ENCODE measurements at regions not wholly inside any gene's neighbourhood (a gene's known extent, or its start where the extent isn't known, plus 50 kb on each side); places are given as distances from the start of the nearest gene placed in this dataset.
"Not testable (repeated sequence)": the region's sequence is repeated elsewhere in the genome, so short reads cannot be mapped to it uniquely, and the experiment has no call there.

DNA sequence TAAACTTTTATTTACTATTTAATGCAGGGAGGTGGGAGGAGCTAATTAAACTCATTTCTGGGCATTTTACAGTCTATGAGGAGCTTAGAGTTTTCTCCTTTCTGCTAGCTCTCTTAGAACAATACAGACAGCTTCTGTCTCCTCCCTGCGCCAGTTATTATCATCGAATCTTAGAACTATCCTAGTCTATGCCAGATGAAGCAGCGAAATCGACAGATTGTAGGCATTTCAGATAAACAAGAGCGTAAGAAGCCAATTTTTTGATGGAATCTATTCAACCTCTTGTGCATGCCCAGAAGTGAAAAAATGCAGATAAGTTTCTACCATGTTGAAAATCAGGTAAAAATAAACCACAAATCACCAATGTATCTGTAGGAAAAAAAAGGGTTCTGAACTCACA is 297.1 kb downstream of the KLF12 start:
- DNase-seq (ENCODE audit: extremely low read depth in 1 of 11, low read depth in 9 of 11, low spot score in 4 of 11), result no peak

DNA sequence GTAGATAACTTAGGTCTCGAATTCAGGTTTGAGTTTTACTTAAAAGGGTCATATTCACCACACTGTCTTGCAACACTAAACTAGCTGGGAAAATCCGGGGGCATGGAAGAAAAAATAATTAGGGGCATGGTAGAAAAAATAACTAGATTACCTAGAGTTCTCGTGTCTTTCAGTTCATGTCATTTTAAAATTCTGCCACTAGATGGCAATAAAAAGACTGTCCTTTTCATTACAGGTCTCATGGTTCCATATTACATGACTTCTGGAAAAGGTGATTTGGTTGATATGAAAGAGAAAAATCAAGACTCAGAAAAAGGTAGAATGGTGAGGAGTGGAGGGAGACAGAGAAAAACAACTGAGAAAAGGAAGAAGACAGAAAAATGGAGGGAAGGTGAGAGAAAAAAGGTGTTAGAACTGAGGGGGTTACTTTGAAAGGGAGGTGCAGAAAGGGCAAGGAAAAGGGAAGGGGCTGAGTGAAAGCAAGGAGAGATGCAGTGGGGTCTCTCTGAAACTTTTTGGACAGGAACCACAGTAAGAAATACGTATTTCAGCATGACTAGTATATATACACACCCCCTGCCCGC is 299.0 kb downstream of the KLF12 start:
- DNase-seq (ENCODE audit: extremely low read depth in 1 of 11, low read depth in 9 of 11, low spot score in 4 of 11), result peak in 7 of 11 donors; percentile 17 to 60 (median 24)

DNA sequence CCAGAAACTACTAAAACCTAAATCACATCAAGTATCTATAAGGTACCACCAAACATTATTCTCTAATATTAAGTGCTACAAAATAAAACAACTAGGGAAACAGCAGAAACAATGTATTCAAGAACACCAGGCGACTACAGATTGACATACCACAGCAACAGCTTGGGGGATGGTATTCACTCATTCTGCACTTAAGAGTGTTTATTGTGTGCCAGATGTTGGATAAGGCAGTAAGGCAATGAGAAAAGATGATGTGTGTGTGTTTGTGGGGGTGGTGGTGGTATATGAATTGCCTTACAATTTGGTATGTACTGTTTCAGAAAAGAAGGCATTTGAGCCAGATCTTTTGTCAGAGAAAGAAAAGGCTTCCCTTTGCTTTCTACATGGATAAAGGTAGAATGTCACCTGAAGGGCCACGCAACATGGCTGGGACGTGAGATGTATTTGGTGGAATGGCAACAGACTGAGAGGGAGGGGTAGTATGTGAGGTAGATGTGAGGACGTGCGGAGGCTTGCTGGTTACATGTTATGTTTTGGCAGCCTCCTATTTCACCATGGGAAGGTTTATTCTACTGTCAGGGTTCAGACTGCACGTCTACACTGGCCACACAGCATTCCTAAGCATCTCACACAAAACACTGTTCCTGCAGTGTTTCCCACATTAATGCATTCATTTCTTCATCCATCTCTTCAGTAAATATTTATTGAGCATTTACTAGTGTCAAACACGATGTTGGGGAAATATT is 300.7 kb downstream of the KLF12 start:
- no peak for DNase-seq (ENCODE audit: extremely low read depth in 1 of 11, low read depth in 9 of 11, low spot score in 4 of 11)

DNA sequence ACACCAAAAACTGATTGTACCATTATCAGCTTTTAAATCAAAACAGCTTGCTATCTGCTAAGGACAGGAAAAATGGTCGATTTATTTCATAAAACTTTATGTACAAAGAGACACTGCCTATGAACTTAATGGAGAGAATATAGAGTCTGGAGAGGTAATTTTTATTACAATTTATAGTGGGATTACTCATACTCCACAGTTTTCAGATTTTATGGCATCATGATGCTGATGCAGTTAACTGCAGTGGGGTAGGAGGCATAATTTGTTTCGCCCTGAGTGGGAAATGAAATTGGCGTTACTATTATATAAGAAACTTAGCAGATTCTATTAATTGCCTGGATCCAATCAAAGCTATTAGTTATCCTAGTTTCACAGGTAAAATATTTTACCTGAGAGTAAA is 301.4 kb downstream of the KLF12 start:
- DNase-seq (ENCODE audit: extremely low read depth in 1 of 11, low read depth in 9 of 11, low spot score in 4 of 11), result no peak

DNA sequence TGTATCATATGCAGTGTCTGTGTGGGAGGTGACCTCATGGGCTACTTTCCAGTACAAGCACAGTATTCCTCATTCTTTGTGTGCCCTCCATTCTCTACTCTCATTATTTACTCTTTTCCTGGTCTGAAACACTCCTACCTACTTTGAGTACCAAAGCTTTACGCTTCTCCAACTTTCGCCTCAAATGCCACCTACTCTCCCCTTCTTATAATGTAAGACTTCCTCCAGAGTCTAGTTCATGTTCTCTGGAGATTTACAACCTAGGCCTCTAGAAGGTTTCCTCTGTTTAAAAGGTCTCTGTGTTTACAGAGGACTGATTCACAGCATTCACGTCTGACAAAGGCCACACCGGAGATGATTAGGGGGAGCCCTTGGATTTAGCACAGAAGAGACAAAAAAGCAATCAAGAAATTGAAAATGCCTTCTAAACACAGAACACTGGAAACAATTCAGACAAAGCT is 302.0 kb downstream of the KLF12 start:
- peak in 3 of 11 donors; percentile 9 to 17 (median 13) for DNase-seq (ENCODE audit: extremely low read depth in 1 of 11, low read depth in 9 of 11, low spot score in 4 of 11)

DNA sequence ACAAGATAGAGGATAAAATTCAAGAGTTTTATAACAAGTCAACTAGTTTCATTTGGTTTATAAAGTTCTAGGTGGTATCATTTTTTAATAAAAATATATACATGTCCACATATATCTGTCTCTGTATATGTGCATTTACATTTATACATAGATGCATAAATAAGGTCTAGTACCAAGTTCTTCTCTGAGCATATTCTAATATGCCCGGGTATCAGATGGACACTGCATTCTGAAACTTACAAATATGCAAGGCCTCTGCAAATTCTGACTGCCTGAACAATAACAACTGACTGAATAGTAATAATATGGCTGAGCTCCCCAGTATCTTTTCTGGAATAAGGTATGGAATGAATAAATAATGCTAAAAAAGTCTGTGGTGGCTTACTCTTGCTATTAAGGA is 304.8 kb downstream of the KLF12 start:
- no peak for DNase-seq (ENCODE audit: extremely low read depth in 1 of 11, low read depth in 9 of 11, low spot score in 4 of 11)

DNA sequence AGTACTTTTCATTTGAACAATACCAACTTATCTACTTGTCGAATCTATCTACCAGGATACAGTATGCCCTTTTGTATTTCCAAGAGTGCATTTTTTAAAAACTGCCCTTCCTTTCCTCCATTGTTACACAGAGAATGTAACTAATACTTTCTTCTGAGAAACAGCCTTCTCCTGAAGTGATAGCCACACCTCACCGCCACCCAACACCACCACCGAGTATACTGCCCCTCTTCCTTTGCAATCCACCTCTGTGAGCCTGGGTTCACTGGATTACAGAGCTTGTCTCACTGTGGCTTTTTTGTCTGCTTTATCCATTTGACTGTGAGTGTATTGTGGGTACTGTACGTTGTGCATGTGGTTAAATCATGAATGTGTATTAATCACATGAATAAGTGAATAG is 305.4 kb downstream of the KLF12 start:
- no peak for DNase-seq (ENCODE audit: extremely low read depth in 1 of 11, low read depth in 9 of 11, low spot score in 4 of 11)

DNA sequence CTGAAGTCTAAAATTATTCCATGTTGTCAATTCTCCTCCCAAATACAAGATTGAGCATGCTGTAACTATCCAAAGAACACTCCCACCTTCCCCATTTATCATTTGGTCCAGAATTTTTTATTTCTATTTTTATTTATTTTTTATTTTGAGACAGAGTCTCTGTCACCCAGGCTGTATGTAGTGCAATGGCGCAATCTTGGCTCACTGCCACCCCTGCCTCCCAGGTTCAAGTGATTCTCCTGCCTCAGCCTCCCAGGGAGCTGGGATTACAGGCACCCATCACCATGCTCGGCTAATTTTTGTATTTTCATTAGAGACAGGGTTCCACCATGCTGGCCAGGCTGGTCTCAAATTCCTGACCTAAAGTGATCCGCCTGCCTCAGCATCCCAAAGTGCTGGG is 306.8 kb downstream of the KLF12 start:
- DNase-seq (ENCODE audit: extremely low read depth in 1 of 11, low read depth in 9 of 11, low spot score in 4 of 11), result no peak

DNA sequence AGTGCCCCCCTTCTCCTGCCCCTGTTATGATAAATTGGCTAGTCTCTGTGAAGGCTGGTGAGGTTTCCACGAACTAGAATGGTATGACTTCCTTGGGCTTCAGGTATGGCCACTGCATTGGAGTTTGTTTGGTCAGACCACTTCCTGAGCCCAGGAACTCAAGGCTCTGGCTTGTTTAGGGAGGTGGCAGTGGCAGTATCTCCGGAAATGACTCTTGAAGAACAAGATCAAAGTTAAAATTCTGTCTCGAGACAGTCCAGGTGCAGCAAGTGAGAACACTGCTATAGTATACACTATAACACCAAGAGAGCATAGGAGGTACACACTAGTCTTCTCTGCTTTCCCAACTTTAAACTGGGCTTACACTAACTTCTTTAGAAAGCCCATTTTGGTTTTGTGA is 309.1 kb downstream of the KLF12 start:
- no peak for DNase-seq (ENCODE audit: extremely low read depth in 1 of 11, low read depth in 9 of 11, low spot score in 4 of 11)

DNA sequence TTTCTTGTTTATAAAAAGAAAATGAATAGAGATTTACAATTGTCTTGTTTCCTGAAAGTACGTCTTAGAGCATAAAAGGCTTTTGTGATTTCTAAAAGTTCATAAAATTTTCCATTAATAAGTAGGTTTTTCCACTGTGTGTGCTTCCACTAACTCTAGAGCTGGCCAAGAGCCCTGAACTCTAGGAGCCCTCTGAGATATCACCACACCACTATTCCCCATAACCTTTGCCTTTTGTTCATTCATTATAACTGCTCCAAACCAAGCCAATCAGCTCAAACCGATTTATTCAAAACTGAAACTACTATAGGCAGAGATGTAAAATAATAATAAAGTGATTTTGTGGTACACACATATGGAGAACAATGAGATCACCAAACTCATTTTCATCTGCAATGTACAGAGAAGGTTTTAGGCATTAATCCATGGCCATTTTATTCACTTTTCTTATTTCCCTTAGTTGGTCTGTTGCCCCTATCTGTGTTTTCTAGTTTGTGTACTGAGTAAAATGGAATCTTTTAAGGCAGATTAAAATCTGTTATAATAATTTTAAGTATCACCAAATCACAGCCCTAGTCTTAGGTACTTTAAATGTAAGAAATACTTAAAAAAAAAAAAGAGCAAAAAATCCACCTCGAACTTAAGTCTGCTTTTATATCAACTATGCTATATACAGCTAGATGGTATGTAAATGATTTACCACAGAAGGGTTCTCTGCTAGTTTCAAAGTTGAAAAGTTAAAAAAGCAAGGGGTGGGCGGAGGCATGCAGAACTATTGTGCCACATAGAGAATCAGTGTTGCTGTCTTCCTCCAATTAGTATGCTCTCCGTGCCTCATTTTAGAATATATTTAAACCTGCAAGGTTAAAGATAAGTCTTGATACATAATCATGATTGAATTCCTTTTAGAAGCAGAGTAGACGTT is 311.3 kb downstream of the KLF12 start:
- no peak for DNase-seq (ENCODE audit: extremely low read depth in 1 of 11, low read depth in 9 of 11, low spot score in 4 of 11)

DNA sequence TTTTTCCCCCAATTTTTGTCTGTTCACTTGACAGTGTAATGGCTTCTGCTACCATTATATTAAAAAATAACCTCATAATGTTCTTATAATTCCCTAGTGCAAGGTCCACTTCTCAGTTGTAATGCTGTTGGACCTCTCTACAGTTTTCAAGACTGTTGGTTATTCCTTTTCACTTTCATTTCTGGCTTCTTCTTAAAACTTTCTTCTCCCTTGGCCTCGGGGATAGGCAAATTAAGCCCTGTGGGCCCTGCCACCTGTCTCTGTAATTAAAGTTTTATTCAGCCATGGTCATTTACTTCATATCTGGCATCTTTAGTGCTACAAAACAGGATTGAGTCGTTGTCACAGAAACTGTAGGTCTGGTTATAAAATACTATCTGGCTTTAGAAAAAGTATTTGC is 313.5 kb downstream of the KLF12 start:
- DNase-seq (ENCODE audit: extremely low read depth in 1 of 11, low read depth in 9 of 11, low spot score in 4 of 11), result no peak

DNA sequence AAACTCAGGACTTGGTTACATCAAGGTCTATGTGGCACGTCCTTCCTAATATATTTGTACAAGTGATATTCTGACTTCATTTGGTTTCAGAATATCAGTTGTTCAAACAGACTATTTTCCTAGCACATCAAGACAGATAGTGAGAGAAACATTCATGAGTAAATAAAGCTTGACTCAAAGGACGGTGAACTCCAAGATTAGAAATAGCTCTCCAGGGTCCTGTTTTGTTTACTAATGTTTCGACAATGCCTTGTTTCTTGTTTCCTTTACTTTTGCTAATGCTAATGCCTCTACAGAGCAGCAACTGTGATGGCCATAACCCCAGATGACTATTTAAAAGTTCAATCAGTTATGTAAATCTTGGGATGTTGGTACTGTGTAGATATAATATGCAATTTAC is 313.9 kb downstream of the KLF12 start:
- DNase-seq (ENCODE audit: extremely low read depth in 1 of 11, low read depth in 9 of 11, low spot score in 4 of 11), result no peak

DNA sequence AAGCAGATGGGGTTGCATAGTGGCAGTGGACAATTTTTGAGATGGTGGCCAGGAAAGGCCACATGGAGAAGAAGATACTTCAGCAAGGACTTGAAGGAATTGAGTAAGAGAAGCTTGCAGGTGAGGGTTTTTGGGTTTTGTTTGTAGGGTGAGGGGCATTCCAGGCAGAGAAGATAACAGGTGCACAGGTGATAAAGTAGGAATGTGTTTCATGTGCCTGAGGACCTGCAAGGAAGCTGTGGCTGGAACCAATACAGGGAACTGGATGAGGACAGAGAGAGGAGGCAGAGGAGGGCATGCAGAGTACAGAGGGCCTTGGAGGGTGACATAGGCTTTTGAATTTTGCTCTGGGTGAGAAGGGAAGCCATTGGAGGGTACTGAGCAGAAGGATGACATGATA is 314.5 kb downstream of the KLF12 start:
- DNase-seq (ENCODE audit: extremely low read depth in 1 of 11, low read depth in 9 of 11, low spot score in 4 of 11), result no peak

DNA sequence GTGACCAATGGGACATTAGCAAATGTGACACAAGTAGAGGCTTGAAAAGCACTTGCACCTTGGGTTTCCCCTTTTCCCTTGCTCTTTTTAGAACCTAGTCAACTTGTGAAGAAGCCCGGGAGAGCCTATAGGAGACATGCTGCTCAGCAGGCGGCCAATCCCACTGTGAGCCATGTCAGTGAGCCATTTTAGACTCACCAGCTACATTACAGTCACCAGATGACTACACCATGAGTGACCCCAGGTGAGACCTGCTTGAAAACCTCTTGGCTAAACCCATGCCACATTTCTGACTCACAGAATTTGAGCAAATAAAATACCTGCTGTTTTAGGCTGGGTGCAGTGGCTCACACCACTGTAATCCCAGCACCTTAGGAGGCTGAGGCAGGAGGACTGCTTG is 317.5 kb downstream of the KLF12 start:
- no peak for DNase-seq (ENCODE audit: extremely low read depth in 1 of 11, low read depth in 9 of 11, low spot score in 4 of 11)

DNA sequence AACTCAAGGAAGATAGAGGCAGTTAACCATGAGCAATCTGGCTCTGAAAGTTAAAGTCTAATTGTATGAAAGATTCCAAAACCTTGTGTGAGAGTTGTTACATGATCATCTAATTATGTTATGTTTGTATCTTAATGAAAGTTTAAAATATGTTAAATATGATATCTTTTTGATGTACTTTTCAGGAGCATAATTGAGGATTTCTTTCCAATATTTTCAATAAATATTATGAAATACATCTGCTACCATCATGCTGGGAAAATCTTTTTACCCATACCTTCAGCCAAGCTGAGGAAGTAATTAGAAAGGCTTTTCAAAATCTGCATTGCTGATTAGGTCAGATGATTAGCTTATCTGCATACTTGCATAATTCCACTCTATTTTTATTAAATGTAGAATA is 318.4 kb downstream of the KLF12 start:
- DNase-seq (ENCODE audit: extremely low read depth in 1 of 11, low read depth in 9 of 11, low spot score in 4 of 11), result no peak

DNA sequence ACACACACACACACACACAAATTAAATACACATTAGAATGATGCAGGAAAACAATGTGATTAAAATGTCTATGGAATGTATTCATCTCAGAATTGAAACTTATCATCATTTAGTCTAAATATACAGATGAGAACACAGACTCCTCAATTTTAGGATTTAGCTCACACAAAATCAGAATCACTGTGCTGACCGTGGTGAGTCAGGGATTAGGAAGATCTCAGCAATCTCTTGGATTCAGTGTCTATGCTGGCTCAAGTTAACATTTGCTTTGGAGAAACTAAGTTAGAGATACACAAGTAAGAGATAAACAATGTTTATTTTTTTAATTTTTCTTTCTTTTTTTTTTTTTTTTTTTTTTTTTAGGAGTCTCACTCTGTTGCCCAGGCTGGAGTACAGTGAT is 323.6 kb downstream of the KLF12 start:
- DNase-seq (ENCODE audit: extremely low read depth in 1 of 11, low read depth in 9 of 11, low spot score in 4 of 11), result no peak

DNA sequence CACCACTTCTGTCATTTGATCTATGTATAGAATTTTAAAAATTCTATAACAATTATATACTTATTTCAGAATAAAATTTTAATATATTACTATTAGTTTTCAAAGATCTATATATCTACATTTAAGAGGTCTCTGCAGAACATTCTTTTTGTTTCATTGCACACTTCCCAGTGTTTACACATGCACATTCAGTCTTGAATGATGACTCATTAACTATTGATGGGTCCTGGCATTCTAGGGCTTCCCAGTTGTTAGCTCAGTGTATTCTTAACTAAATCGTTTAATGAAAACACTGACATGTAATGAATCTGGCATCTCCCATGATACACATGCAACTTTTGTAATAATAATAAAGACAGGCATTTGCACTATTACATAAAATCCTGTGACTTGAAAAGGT is 324.6 kb downstream of the KLF12 start:
- DNase-seq (ENCODE audit: extremely low read depth in 1 of 11, low read depth in 9 of 11, low spot score in 4 of 11), result no peak

DNA sequence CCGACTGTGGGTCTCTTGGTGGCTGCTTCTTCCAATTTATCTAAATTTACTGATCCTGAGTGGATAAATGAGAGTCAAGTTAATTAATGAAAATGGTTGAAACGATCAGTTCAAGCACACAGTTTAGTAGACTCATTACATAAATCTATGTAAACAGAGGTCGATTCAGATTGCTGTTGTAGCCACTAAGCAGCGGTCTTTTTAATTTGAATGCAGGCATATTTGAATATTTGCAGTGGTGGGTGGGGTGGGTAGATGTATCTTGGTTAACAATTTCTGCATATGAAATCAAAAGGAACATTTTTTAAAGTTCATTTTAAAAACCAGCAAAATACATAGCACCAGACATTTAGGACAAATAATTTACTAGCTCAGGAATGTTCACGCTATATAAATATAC is 325.9 kb downstream of the KLF12 start:
- no peak for DNase-seq (ENCODE audit: extremely low read depth in 1 of 11, low read depth in 9 of 11, low spot score in 4 of 11)

DNA sequence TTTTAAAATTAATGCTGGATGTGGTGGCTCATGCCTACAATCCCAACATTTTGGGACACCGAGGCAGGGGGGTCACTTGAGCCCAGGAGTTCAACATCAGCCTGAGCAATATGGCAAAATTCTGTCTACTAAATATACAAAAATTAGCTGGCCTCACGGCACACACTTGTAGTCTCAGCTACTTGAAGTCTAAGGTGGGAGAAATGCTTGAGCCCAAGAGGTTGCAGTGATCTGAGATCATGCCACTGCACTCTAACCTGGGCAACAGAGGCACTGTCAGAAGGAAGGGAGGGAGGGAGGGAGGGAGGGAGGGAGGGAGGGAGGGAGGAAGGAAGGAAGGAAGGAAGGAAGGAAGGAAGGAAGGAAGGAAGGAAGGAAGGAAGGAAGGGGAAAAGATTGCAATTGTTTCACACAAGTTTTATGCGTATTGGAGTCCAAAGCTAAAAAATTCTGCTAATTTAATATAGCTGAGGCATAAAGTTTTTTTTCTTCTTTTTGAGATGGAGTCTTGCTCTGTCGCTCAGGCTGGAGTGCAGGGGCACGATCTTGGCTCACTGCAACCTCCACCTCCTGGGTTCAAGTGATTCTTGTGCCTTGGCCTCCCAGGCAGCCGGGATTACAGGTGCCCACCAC is 328.8 kb downstream of the KLF12 start:
- DNase-seq (ENCODE audit: extremely low read depth in 1 of 11, low read depth in 9 of 11, low spot score in 4 of 11), result not testable (repeated sequence)

DNA sequence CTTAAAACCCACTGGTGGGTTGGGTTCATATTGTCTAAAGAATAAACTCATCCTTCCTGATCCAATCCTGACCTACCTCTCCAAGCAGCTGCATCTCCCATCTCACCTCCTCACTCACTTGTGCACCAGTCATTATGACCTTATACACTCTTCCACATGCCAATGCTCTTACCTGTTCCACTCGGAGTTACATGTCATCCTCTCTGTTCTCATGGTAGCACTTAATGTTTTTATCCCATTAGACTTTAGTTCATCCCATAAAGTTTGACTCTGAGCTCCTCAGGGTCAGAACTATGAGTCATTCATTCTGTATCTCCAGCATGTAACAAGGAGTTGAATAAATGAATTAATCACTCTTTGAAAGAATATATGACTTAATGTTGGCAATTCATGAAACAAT is 330.2 kb downstream of the KLF12 start:
- DNase-seq (ENCODE audit: extremely low read depth in 1 of 11, low read depth in 9 of 11, low spot score in 4 of 11), result no peak

Data from renal cortex interstitium (tissue), 11 donors.